Ovary (tissue), 3 donors: ENCODE measurements at regions not wholly inside any gene's neighbourhood (a gene's known extent, or its start where the extent isn't known, plus 50 kb on each side); places are given as distances from the start of the nearest gene placed in this dataset.

Experiments
- CTCF ChIP-seq, 3 donors: fragments of 450-650 bp in 2 of 3; fragments of 200-600 bp in 1 of 3; IDR thresholded peaks; one replicate each; pipeline versions ENCODE4 v1.5.1 to v1.8.0; 2016 to 2022; ENCODE audit warnings: antibody characterized with exemption in 3 of 3, mild to moderate bottlenecking in 1 of 3
- POLR2A ChIP-seq: fragments of 450-650 bp; IDR thresholded peaks from one replicate; pipeline ENCODE4 v1.6.1; 2017; ENCODE audit warnings: antibody characterized with exemption, mild to moderate bottlenecking, moderate library complexity
- donor health status: DM: no; HTN: no; CAD: no.

GRCh38 chr9:87443461-87443860 lies 54.2 kb upstream of the DAPK1 start:
- TF ChIP-seq POLR2A (no peak), CTCF (IDR thresholded peaks at IDR 0.05) (no peak)
